Pancreas (tissue), 10 donors: ENCODE measurements at regions not wholly inside any gene's neighbourhood (a gene's known extent, or its start where the extent isn't known, plus 50 kb on each side); places are given as distances from the start of the nearest gene placed in this dataset.

Experiments
- ATAC-seq, 4 donors: fragments of 200-7000 bp; cut with Tn5 transposase; one replicate each; pipeline versions ENCODE4 v1.8.0 to v1.9.1; 2020; ENCODE audit warnings: mild to moderate bottlenecking in 4 of 4, moderate library complexity in 4 of 4
- DNase-seq, 6 donors: peaks; one replicate each; pipeline ENCODE4 v3.0.0-alpha.2; 2020
- FAIRE-seq: peaks from 2 replicates; lab custom pipeline; 2012; peaks lifted over from hg19 to GRCh38; lab: Jason Lieb, UNC
- H3K27ac ChIP-seq, 4 donors: fragments of 200-600 bp; sonication (generic); 1 replicate in 3 of 4; 2 replicates in 1 of 4; pipeline versions ENCODE4 v1.5.0 to v1.8.0; 2020
- H3K27me3 ChIP-seq, 4 donors: fragments of 200-600 bp; one replicate each; pipeline ENCODE4 v1.8.0; 2021
- H3K36me3 ChIP-seq, 3 donors: fragments of 200-600 bp; sonication (generic) in 1 of 3; one replicate each; pipeline versions ENCODE4 v1.5.0 to v1.8.0; 2020 to 2021
- H3K4me1 ChIP-seq, 3 donors: fragments of 200-600 bp; one replicate each; pipeline ENCODE4 v1.8.0; 2021
- H3K4me3 ChIP-seq, 4 donors: fragments of 200-600 bp; sonication (generic) in 2 of 4; one replicate each; pipeline versions ENCODE4 v1.5.0 to v1.8.0; 2020 to 2021
- H3K9me3 ChIP-seq, 4 donors: fragments of 200-600 bp; one replicate each; pipeline ENCODE4 v1.8.0; 2021
- WGBS, 2 donors: extraction: QIAGEN DNeasy Blood & Tissue Kit; methylation state at CpG; one replicate each; pipeline ENCODE4 v1.1.7; 2013; 5-methylcytosine and 5-hydroxymethylcytosine counted together
- intact Hi-C, 3 donors: fragments of 100-400 bp; cut with DNase I; formaldehyde crosslinking; loops; one replicate each; pipeline versions ENCODE4 v1.11.1 to v1.14.2; 2022
- TF ChIP-seq, protein P1 (sequence below), 4 donors: fragments of 200-600 bp; sonication (generic) in 3 of 4; IDR thresholded peaks; one replicate each; pipeline versions ENCODE4 v1.5.0 to v1.8.0; 2021; ENCODE audit warnings: antibody characterized with exemption in 4 of 4
- donor health status: healthy with polysubstance abuse.
- donor health status: DM: no; HTN: no; CAD: no; lungs with moderate emphysema.
- donor health status: DM: no; HTN: no; CAD: no.
- donor health status: control.
- donor health status: control.
- donor health status: Bipolar disorder and iron deficiency.
- donor health status: DM: yes; HTN: yes; CAD: no.
- donor health status: DM: no; HTN: no; CAD: no.
- donor health status: DM: no; HTN: no; CAD: no.
- donor health status: DM: yes; HTN: yes; CAD: no.

DNA sequence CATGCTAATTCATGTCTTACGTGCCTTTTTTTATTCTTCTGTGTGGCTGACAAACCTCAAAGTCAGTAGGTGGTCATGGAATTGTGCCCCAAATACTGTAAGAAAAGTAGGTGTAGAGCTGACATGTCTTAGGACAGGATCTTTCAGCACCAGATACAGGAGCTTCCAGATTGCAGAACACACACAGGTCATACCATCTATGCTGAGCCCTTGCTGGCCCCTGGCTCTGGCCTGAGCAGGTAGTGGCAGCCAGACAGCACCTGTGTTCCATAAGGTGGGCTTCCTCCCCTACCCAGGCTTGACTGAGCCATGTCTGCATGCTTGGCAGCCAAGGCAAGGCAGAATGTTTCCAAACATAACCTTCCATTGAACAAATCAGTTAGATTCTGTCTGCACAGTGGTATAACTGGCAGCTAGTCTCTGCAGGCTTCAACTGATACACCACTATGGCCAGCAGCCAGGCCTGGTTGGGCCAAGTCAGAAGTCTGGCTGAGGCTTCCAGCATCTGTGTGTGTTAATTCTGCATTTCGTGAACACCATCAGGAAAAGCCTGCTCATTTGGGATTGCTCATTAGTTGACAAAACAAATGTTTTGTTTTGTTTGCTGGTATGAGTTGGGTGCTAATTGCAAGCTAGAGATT is 366.5 kb downstream of the FOXA2 start:
- no peaks in the 10 kb centered on the region for H3K36me3 ChIP-seq
- TF ChIP-seq, protein P1, sequence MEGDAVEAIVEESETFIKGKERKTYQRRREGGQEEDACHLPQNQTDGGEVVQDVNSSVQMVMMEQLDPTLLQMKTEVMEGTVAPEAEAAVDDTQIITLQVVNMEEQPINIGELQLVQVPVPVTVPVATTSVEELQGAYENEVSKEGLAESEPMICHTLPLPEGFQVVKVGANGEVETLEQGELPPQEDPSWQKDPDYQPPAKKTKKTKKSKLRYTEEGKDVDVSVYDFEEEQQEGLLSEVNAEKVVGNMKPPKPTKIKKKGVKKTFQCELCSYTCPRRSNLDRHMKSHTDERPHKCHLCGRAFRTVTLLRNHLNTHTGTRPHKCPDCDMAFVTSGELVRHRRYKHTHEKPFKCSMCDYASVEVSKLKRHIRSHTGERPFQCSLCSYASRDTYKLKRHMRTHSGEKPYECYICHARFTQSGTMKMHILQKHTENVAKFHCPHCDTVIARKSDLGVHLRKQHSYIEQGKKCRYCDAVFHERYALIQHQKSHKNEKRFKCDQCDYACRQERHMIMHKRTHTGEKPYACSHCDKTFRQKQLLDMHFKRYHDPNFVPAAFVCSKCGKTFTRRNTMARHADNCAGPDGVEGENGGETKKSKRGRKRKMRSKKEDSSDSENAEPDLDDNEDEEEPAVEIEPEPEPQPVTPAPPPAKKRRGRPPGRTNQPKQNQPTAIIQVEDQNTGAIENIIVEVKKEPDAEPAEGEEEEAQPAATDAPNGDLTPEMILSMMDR (IDR thresholded peaks at IDR 0.05), result no peak
- intact Hi-C loops, result no loop called here
- ATAC-seq (no peak), DNase-seq (no peak), FAIRE-seq (no peak)
- no peak overlapping the region for H3K27ac ChIP-seq
- H3K9me3 ChIP-seq, result no peaks in the 10 kb centered on the region
- H3K4me3 ChIP-seq, result no peak overlapping the region
- 61 to 80% methylated on average over 2 of the region's 2 CpGs for WGBS, 2 donors
- H3K4me1 ChIP-seq, result no peaks in the 10 kb centered on the region
- peaks cover 0 to 2% (median 0%) of the 10 kb centered on the region in 4 donors for H3K27me3 ChIP-seq

DNA sequence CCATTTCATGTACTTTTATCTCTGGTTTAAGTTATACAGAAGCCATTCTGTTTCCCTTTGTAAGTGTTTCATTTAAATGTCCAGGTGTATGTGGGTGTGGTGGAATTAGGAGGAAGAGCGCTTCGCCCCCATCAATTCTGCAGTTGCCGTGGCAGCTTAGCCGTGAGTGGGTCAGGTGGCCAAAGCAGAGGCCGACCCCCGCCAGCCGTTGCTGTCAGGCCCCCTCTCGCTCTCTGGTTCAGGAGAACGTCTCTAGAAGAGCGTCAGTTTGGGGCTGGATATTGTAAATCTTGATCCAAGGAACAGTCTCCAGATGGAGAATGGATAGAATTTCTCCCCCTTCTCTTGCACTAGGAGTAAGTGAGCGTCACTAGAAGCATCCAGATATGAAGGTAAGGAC is 367.4 kb downstream of the FOXA2 start:
- no peak for FAIRE-seq
- no peak overlapping the region for H3K27ac ChIP-seq
- H3K36me3 ChIP-seq, result no peaks in the 10 kb centered on the region
- TF ChIP-seq, protein P1 (IDR thresholded peaks at IDR 0.05), result no peak
- no peak for ATAC-seq
- H3K27me3 ChIP-seq, result peaks cover 0 to 10% (median 0%) of the 10 kb centered on the region in 4 donors
- H3K4me3 ChIP-seq, result no peak overlapping the region
- 47 to 55% methylated on average over 11 of the region's 11 CpGs for WGBS, 2 donors
- intact Hi-C loops, result no loop called here
- no peaks in the 10 kb centered on the region for H3K4me1 ChIP-seq
- no peaks in the 10 kb centered on the region for H3K9me3 ChIP-seq
- no peak for DNase-seq

DNA sequence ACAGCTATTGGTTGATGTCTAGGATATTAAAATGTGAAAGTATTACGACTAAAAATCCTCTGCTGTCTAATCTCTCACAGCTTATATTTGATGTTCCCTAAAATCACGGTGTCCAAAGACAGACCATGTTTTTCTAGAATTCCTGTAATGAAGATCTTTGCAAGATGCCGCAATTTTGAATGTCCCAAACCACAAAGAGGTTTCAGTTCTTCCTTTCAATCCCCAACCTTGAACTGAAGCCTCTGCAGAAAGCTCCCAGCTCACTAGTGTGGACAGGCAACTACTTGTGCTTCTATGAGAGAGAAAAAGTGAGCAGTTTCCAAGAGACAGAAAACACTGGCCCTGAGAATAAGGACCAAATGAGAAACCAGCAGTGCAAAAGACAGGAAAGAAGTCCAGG is 370.1 kb downstream of the FOXA2 start:
- FAIRE-seq (no peak), ATAC-seq (no peak), DNase-seq (no peak)
- no peaks in the 10 kb centered on the region for H3K36me3 ChIP-seq
- no peak overlapping the region for H3K4me3 ChIP-seq
- no peaks in the 10 kb centered on the region for H3K4me1 ChIP-seq
- H3K27ac ChIP-seq, result no peak overlapping the region
- intact Hi-C loops, result no loop called here
- no peaks in the 10 kb centered on the region for H3K9me3 ChIP-seq
- H3K27me3 ChIP-seq, result peaks cover 0 to 13% (median 0%) of the 10 kb centered on the region in 4 donors
- 47 to 61% methylated on average over 3 of the region's 3 CpGs for WGBS, 2 donors
- TF ChIP-seq, protein P1 (IDR thresholded peaks at IDR 0.05), result no peak

DNA sequence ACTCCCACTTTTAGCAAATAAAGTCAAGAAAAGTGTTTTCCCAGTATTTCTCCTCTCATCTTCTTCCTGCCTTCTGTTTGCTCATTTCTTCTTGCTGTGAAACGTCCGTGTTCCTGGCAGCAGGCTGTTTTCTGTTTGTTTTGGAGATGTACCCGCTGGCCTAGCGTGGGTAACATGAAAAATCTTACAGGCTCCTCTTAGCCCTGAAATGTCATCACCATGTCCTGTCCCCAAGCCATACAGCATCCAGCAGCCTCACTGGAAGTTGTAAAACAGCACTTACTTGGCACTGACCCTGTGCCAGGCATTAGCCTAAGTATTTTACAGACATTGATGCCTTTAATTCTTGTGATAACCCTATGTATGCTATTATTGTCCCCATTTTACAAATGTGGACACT is 371.1 kb downstream of the FOXA2 start:
- TF ChIP-seq, protein P1 (IDR thresholded peaks at IDR 0.05), result no peak
- H3K36me3 ChIP-seq, result no peaks in the 10 kb centered on the region
- ATAC-seq, result no peak
- no peaks in the 10 kb centered on the region for H3K9me3 ChIP-seq
- peaks cover 0 to 13% (median 0%) of the 10 kb centered on the region in 4 donors for H3K27me3 ChIP-seq
- no peaks in the 10 kb centered on the region for H3K4me1 ChIP-seq
- no peak overlapping the region for H3K4me3 ChIP-seq
- H3K27ac ChIP-seq, result no peak overlapping the region
- intact Hi-C loops, result no loop called here
- no peak for DNase-seq
- FAIRE-seq, result no peak
- 23 to 25% methylated on average over 4 of the region's 4 CpGs for WGBS, 2 donors

DNA sequence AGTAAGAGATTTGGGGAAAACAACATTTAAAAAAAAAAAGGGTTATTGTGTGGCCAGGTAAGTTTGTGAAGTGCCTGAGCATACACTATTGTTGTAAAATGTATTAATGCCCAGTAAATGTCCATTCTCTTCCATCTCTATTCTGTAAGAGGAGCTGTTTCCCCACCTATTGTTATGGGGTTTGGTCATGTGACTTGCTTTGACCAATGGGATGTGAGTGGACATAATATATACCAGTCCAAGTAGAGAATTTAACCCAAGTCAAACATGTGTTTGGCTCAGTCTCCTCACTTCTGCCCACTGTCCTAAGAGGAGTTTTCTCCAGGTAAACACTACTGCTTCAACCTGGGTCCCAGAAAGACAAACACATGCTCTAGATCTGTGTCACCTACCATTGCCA is 377.1 kb downstream of the FOXA2 start:
- no peak for DNase-seq
- H3K4me1 ChIP-seq, result no peaks in the 10 kb centered on the region
- no peaks in the 10 kb centered on the region for H3K9me3 ChIP-seq
- intact Hi-C loops, result no loop called here
- no peak for FAIRE-seq
- no peak overlapping the region for H3K27ac ChIP-seq
- no peak for ATAC-seq
- peaks cover 0 to 6% (median 0%) of the 10 kb centered on the region in 4 donors for H3K27me3 ChIP-seq
- H3K4me3 ChIP-seq, result no peak overlapping the region
- TF ChIP-seq, protein P1 (IDR thresholded peaks at IDR 0.05), result no peak
- no peaks in the 10 kb centered on the region for H3K36me3 ChIP-seq
